GM19467 (cell line): ENCODE measurements at regions not wholly inside any gene's neighbourhood (a gene's known extent, or its start where the extent isn't known, plus 50 kb on each side); places are given as distances from the start of the nearest gene placed in this dataset.
A peak's percentile ranks its signal among the peaks of the same experiment; 100 is the strongest.

Experiments used
- ATAC-seq: cut with Tn5 transposase; IDR thresholded peaks from one replicate; pipeline ENCODE4 v1.9.1; 2021; ENCODE audit warnings: mild to moderate bottlenecking, moderate library complexity; ENCODE audit not compliant: unreplicated experiment

- no peak for ATAC-seq
Measured at GRCh38 chr4:100130964-100131363, 59.3 kb downstream of the DDIT4L start.

DNA sequence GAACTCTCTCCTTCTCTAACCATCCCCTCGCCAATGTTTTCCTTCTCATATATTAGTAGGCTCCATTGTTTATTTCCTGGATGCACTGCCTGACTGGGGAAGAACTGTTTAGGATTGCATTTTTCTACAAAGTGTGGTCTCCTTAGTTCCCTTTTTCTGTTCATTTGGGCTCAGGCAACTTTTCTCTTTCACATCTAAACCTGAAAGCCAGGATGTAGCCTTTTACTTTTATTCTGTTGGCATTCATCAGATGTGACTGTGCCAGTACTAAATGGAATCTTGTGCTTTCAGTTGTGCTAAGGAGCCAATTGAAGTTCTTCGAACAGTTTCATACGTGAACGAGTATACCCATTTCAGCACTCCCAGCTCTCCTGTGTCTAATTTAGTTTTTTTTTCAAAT, 59.8 kb downstream of the DDIT4L start:
- no peak for ATAC-seq

DNA sequence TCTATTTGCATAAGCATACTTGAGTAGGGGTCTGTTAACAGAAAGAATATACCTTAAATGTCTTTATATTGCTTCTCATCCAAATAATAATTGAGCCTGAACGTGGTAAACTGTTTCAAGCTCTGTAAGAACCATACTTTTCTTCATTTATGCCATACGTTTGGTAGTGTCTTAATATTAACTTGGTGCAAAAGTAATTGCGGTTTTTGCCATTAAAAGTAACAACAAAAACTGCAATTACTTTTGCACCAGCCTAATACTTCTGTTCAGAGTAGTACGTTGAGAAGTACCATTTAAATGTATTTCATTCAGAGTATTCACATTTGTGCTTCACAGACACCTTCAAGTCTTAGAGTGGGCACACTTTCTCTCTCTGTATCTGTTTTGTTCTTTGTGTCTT, 60.5 kb downstream of the DDIT4L start:
- ATAC-seq = no peak

- no peak for ATAC-seq
Measured at GRCh38 chr4:100128338-100128737, 61.9 kb downstream of the DDIT4L start.

DNA sequence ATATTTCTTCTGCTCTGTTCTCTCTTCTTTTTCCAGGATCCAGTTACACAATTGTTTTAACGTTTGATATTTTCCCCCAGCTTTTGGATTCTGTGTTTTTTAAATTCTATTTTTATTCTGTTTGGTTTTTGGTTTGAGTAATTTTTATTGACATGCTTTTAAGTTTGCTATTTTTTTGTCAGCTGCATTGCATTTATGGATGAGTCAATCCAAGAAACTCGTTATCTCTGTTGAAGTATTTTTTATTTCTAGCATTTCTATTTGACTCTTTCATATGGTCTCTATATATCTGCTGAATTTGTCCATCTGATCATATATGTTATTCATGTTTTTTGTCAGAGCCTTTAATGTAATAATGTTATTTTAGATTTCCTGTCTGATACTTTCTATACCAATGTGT, 65.6 kb downstream of the DDIT4L start:
- ATAC-seq = no peak

DNA sequence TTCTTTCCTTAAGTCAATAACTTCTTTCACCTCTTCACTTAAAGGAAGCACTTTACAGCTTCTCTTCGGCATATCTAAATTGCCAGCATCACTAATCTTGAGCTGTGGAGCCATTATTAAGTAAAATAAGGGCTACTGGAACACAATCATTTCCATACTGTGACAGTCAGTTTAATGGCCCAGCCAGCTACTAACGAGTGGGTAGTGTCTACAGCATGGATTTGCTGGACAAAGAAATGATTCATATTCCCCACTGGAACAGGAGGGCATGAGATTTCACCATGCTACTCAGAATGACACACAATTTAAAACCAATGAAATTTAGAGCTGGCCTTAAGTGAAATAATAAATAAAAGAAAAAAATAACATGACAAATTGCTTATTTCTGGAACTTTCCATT, 72.1 kb downstream of the DDIT4L start:
- ATAC-seq = no peak

- ATAC-seq = no peak
Measured at GRCh38 chr4:100117750-100118149, 72.5 kb downstream of the DDIT4L start.

- ATAC-seq = no peak
Measured at GRCh38 chr4:100114909-100115308, 75.4 kb downstream of the DDIT4L start.

DNA sequence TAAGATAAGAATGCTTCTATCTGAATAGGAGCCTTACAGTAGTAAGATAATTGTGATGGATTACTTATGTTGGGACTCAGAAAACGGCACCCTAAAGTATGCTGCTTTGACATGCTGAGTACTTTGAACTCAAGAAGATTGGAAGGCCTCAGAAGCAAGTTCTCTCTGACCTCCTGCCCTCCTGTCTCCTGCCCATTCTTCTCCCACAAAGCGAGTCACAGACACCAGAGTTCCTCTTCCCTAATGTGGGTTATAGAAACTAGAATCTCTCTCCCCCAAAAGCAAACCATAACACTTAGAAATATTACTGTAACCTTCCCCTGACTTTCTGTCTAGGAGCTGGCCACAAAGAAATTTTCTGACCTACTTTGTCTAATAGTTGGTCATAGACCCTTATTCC, 76.5 kb downstream of the DDIT4L start:
- no peak for ATAC-seq

DNA sequence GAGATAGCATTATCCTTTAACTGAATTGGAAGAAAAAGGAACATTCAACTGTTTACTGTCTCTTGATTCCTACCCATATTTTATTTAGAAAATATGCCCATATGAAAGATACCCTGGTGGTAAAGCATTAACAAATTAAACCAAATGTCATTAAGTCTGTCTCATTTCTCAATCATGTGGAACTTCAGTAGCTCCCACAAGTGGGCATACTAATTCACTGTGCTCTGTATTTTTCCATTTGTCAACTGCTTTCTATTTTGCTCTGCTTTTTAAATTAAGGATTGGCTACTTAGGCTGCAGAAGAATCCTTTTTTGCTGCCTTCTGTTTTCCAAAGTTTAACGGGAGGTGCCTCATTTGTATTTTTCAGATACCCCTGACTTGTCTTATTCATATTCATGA, 77.2 kb downstream of the DDIT4L start:
- ATAC-seq = no peak

GRCh38 chr4:100109921-100110320, 80.3 kb downstream of the DDIT4L start:
- ATAC-seq = no peak

DNA sequence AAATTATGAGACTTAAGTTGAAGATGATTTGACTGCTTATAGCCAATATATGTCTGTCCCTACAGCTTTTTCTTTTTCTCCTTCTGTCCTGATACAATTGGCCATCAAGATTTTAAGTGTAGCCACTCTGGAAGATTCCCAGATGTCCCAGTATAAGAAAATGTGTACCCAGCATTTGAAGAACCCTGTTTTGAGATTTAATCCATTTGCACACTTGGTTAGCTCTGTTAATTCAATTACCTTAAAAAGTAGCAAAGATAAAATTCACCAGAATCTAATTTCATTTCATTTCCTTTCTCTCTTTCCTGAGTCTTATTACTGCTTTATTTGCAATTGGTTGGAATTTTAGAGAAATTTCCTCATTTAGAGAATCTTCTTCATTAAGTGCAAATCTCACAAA, 81.4 kb downstream of the DDIT4L start:
- ATAC-seq = no peak

- peak; percentile 100 for ATAC-seq
Measured at GRCh38 chr4:100106982-100107381, 83.3 kb downstream of the DDIT4L start.

DNA sequence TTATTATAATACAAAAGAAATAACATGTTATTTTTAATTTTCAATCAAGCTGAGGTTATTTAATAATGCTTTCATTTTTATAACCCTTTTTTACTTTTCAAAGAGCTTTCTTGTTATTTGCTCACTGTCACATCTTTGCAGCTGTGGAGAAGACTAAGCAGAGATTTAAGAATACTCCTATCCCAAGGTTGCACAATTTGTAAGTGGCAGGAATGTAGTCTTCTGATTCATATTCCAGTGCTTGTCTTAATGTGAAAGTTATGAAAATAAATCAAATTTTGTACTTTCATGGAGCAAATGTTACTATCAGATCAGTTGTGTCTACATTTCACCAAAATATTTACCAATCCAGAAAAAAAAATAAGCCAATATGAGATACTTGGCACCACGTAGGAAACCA, 86.6 kb downstream of the DDIT4L start:
- no peak for ATAC-seq

- peak; percentile 72 for ATAC-seq
Measured at GRCh38 chr4:100100985-100101384, 89.3 kb downstream of the DDIT4L start.

DNA sequence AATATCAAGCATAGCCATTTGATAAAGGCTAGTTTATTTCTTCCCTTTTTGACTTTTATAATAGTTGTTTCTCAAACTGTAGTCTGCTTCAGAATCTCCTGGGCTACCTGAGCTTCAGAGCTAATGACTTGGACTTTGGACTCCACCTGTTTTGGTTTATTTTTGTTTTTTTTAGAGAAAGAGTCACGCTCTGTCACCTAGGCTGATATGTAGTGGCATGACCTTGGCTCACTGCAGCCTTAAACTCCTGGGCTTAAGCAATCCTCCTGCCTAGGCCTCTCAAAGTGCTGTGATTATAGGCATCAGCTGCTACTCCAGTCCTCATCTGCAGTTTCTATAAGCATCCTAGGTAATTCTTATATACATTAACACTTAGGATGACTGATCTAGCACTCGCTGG, 90.5 kb downstream of the DDIT4L start:
- ATAC-seq = no peak

DNA sequence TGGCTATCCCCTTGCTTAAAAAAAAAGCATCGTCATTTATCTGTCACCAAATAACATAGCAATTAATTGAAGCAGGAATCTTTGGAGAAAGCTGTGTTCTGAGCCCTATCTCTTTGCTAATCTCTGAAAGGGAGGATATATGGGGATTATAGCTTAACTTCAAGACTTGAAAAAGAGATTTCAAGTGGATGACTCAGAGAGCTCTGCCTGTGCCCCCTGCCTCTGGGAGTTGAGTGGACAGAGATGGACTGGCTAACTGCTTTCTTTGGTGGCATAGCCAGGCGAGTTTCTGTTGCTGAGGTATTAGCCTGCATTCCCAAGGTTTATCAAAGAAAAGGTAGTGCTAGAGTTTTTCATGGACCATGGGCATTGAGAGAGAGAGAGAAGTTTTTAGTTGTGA, 91.6 kb downstream of the DDIT4L start:
- no peak for ATAC-seq

DNA sequence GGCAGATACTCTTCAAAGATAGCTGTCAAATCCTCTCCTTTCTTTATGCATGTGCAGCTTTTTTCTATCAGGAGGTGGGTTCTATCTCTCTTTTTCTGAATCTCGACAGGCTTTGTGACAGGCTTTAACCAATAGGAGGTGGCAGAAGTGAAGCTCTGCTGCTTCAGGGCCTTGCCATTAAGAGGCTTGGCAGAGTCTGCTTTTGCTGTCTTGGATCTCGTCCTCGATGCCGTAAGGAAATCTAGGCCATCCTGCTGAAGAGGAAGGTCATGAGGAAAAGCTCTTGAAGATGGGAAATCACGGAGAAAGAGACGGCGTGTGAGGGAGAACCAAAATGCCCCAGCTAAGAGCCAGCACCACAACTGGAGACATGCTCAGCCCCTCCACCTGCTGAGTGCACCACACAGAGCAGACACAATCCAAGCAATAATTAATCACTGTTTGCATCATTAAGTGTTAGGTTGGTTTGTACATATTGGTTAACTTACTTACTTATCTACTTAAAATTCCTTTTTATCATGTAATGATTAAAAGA, 92.2 kb downstream of the DDIT4L start:
- ATAC-seq = no peak

DNA sequence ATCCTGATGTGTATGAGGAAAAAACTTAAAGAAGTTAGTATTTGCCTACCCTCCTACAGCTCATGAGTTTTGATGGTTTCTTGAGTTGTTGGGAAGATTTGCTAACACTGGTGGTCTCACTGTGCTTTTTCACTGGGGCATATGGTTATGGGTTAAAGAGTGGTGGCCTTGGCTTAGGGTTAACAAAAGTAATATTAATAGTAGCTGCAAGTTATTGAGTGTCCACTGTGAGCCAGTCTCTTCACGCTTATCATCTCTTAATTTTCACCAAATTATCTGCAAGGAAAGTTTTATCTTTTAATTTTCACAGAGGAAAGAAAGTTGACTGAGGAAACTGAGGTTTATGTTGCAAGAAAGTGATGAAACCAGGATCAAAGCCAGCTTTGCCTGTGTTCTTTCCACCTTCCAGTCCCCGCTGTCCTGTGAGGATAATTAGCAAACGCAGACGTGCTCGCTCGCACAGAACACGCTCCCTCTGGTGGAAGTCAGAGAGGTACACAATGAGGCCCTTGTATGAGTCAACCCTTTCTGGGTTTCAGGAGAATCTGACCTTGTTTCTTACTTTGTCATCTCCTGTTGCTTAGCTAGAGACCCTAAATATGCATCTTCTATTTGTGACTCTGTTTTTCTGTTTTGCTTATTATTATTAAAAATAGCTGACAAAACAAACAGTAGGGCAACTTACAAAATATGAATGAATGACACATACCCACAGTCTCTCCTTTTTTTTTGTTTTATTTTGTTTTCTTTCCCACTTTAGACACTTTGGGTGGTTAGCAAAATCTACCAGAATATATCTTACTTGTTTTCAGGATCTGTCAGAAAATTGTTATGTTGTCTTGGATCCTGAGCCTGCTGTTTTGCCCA, 94.3 kb downstream of the DDIT4L start:
- ATAC-seq = peak; percentile 90

DNA sequence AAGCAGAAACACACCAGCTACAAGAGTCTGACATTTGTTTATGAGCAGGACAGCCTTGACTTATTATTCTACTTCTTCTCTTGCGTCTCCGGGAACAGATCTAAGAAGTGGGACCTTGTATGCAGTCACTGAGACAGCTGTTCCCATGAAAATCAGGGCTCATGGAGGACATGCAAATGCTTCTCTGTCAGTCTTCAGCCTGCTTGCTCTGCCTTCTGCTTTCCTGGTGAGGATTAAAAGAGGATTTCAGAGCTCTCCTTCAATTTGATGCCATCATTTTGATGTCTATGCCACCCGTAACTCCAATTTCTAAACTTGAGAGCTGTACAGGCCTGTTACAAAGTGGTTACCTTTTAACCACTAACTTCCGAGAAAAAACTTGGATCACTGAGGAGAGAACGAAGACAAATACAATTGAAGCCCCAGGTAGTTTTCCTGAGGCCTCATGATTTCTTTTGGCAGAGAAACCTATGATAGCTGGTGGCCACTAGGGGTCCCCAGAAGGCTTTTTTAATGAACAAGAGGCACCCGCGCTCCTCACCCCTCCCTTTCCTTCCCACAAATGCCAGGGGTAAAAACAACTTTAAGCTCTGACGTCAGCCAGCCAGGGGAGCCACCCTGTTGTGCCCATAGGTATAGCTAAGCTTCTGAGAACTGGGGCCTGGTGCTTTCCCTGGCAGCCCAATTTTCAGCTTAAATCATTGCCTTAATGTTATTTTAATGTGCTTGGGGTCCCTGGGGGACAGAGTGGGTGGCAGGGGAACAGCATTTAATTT, 97.0 kb downstream of the DDIT4L start:
- peak; percentile 76 for ATAC-seq

DNA sequence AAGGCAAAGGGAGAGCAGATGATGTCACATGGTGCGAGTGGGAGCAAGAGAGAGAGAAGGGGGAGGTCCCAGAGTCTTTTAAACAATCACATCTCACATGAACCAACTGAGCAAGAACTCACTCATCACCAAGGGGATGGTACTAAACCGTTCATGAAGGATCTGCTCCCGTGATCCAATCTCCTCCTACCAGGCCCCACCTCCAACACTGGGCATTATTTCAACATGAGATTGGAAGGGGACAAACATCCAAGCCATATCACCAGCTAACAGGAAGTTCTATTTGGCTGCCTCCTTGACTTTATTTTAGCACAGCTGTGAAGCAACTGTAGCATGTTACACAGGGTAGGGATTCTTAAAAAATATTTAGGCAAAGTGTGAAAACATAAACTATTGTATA, 102.5 kb downstream of the DDIT4L start:
- no peak for ATAC-seq
